Glutamatergic neuron (in vitro differentiated cells): ENCODE measurements at regions not wholly inside any gene's neighbourhood (a gene's known extent, or its start where the extent isn't known, plus 50 kb on each side); places are given as distances from the start of the nearest gene placed in this dataset.

Experiments used
- DNase-seq: peaks from one replicate; pipeline ENCODE4 v3.0.0; 2022
- H3K27ac Mint-ChIP-seq: one replicate; pipeline ENCODE4 v1.8.0; 2020; ENCODE audit warnings: mild to moderate bottlenecking, mixed read lengths, inconsistent platforms; ENCODE audit not compliant: unreplicated experiment
- H3K27me3 Mint-ChIP-seq: one replicate; pipeline ENCODE4 v1.8.0; 2020; ENCODE audit warnings: mild to moderate bottlenecking, moderate library complexity, mixed read lengths, inconsistent platforms; ENCODE audit not compliant: unreplicated experiment
- H3K36me3 Mint-ChIP-seq: one replicate; pipeline ENCODE4 v1.8.0; 2020; ENCODE audit warnings: mild to moderate bottlenecking, mixed read lengths, inconsistent platforms; ENCODE audit not compliant: unreplicated experiment
- H3K4me1 Mint-ChIP-seq: one replicate; pipeline ENCODE4 v1.8.0; 2020; ENCODE audit warnings: mild to moderate bottlenecking, low read depth, mixed read lengths, inconsistent platforms; ENCODE audit not compliant: unreplicated experiment
- H3K4me3 Mint-ChIP-seq: one replicate; pipeline ENCODE4 v1.8.0; 2020; ENCODE audit warnings: mild to moderate bottlenecking, mixed read lengths, inconsistent platforms; ENCODE audit not compliant: unreplicated experiment
- H3K9me3 Mint-ChIP-seq: one replicate; pipeline ENCODE4 v1.8.0; 2020; ENCODE audit warnings: mild to moderate bottlenecking, moderate library complexity, mixed read lengths, inconsistent platforms; ENCODE audit not compliant: unreplicated experiment
- TF ChIP-seq, protein P1 (sequence below): fragments of 200-600 bp; sonication (generic); IDR thresholded peaks from one replicate; pipeline ENCODE4 v1.5.0; 2021; ENCODE audit not compliant: partially characterized antibody, unreplicated experiment

GRCh38 chr9:107850653-107851052 lies 361.1 kb upstream of the KLF4 start:
- Mint-ChIP-seq H3K27ac (no peak overlapping the region), H3K4me3 (no peak overlapping the region), H3K4me1 (no peaks in the 10 kb centered on the region), H3K36me3 (no peaks in the 10 kb centered on the region), H3K27me3 (no peaks in the 10 kb centered on the region), H3K9me3 (no peaks in the 10 kb centered on the region)
- TF ChIP-seq, protein P1, sequence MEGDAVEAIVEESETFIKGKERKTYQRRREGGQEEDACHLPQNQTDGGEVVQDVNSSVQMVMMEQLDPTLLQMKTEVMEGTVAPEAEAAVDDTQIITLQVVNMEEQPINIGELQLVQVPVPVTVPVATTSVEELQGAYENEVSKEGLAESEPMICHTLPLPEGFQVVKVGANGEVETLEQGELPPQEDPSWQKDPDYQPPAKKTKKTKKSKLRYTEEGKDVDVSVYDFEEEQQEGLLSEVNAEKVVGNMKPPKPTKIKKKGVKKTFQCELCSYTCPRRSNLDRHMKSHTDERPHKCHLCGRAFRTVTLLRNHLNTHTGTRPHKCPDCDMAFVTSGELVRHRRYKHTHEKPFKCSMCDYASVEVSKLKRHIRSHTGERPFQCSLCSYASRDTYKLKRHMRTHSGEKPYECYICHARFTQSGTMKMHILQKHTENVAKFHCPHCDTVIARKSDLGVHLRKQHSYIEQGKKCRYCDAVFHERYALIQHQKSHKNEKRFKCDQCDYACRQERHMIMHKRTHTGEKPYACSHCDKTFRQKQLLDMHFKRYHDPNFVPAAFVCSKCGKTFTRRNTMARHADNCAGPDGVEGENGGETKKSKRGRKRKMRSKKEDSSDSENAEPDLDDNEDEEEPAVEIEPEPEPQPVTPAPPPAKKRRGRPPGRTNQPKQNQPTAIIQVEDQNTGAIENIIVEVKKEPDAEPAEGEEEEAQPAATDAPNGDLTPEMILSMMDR = no peak
- DNase-seq = no peak

DNA sequence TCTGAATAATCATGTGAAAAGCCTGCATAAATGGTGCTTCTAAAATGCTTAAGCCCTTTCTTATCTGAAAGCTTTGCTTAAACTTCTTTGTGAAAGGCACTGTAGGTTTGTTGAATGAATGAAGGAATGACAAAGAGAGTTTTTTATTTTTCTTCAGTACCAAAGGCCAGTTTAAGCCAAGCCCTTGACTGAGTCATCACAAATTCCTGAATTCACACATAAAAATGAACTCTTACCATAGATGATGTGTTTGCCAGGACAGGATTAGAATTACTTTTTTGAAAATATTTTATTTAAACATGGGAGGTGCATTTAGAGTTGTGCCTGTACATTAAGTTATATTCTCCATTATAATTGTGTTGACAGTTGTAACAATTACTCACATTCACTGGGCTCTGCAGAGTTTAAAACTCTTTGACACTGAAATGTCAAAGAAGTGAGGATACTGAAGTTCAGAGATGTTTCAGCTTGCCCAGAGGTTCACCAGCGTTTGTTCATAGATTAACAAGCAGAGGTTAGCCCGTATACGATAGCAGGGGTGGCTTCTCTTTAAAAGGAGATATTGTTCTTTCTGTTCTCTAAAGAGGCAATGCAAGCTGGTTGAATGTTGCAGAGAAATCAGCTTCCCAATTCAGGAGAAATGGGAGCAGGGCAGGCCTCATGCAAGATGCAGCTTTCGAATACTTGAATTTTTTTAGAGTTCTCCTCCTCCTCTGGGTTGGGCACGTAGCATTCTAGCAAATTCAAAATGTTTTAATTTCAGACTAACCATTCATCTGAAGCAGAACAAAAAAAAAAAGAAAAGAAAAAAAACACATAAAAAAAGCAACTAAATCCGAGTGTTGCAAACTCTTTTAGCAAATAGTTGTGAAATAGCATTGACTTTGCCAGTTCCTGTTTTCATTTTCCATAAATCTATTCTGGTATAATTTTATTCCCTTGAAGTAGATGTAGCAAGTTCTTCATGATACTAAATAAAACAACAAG lies 358.7 kb upstream of the KLF4 start:
- DNase-seq = no peak
- Mint-ChIP-seq H3K27me3 (no peaks in the 10 kb centered on the region), H3K4me1 (no peaks in the 10 kb centered on the region), H3K4me3 (no peak overlapping the region), H3K36me3 (no peaks in the 10 kb centered on the region), H3K9me3 (no peaks in the 10 kb centered on the region), H3K27ac (no peak overlapping the region)
- TF ChIP-seq, protein P1 = no peak

DNA sequence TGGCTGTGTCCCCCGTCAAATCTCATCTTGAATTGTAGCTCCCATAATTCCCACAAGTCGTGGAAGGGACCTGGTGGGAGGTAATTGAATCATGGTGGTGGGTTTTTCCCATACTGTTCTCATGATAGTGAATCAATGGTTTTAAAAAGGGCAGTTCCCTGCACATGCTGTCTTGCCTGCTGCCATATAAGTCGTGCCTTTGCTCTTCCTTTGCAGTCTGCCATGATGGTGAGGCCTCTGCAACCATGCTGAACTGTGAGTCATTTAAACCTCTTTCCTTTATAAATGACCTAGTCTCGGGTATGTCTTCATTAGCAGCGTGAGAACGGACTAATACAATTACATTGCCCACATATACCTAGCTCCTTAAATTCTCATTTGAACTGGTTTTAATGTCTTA lies 353.0 kb upstream of the KLF4 start:
- no peaks in the 10 kb centered on the region for H3K9me3 Mint-ChIP-seq
- H3K27me3 Mint-ChIP-seq = no peaks in the 10 kb centered on the region

DNA sequence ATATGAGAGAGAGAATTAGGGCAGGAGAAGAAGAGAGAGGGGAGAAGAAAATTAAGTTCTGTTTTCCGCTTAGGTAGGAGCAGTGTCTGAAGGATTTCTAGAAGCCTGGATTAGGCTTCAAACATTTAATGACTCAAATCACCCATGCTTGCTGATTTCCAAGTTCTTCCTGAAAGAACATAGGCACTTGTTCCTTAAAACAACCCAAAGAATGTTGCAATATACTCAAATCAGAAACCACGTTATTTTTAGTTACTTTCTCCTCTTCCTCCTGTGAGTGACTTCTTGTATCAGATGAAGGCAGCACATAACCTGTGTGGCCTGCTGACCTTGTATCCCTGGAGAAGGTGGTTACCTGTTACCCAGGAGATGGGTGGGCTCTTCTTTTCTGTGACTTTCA lies 351.5 kb upstream of the KLF4 start:
- Mint-ChIP-seq H3K27ac (no peak overlapping the region), H3K4me1 (peaks cover 4% of the 10 kb centered on the region), H3K36me3 (peaks cover 4% of the 10 kb centered on the region), H3K27me3 (no peaks in the 10 kb centered on the region), H3K9me3 (peaks cover 1% of the 10 kb centered on the region), H3K4me3 (no peak overlapping the region)
- no peak for DNase-seq
- TF ChIP-seq, protein P1 = no peak

More for the DNA sequence above, 353.0 kb upstream of the KLF4 start:
- H3K4me1 Mint-ChIP-seq = peaks cover 4% of the 10 kb centered on the region
- TF ChIP-seq, protein P1 = no peak
- no peak for DNase-seq
- no peak overlapping the region for H3K4me3 Mint-ChIP-seq
- no peak overlapping the region for H3K27ac Mint-ChIP-seq
- H3K36me3 Mint-ChIP-seq = peaks cover 4% of the 10 kb centered on the region

GRCh38 chr9:107839371-107839770 lies 349.8 kb upstream of the KLF4 start:
- DNase-seq = no peak
- H3K36me3 Mint-ChIP-seq = peaks cover 4% of the 10 kb centered on the region
- TF ChIP-seq, protein P1 = no peak
- H3K27ac Mint-ChIP-seq = no peak overlapping the region
- peaks cover 3% of the 10 kb centered on the region for H3K9me3 Mint-ChIP-seq
- peaks cover 4% of the 10 kb centered on the region for H3K4me1 Mint-ChIP-seq
- H3K4me3 Mint-ChIP-seq = no peak overlapping the region
- no peaks in the 10 kb centered on the region for H3K27me3 Mint-ChIP-seq
